ENCODE measurements at regions not wholly inside any gene's neighbourhood (a gene's known extent, or its start where the extent isn't known, plus 50 kb on each side); places are given as distances from the start of the nearest gene placed in this dataset.

DNA sequence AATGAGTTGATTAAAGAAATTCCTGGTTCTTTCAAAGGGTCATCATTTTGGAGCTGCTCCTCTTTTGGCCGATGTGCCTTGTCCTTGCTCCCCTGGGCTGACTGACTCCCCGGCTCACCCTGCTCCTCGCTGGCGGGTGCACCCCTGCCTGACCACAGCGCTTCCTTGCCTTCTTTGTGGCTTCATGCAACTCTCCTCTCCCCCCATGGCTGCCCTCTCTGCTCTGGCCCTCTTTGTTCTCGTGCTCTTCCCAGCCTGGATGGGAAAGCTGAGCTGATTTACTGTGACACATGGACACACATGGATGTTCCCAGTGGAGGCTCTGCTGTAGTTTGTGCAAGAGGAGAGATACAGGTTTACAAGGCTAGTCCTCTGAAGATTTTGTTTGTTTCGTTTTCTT lies 234.6 kb downstream of the HAUS1 start:
- TF ChIP-seq TCF4 (CRISPR knock-in tag; IDR thresholded peaks at IDR 0.05; ENCODE audit: borderline replicate concordance) = no peak
- no peak for TF ChIP-seq TOX (CRISPR knock-in tag; IDR thresholded peaks at IDR 0.05; ENCODE audit: borderline replicate concordance)
- TF ChIP-seq RARB (CRISPR knock-in tag; IDR thresholded peaks at IDR 0.05) = no peak
- TF ChIP-seq ARNTL (CRISPR knock-in tag; IDR thresholded peaks at IDR 0.05; ENCODE audit: borderline replicate concordance, low read depth) = no peak
- TF ChIP-seq ZNF8 (CRISPR knock-in tag; IDR thresholded peaks at IDR 0.05) = no peak
- TF ChIP-seq, protein P1, sequence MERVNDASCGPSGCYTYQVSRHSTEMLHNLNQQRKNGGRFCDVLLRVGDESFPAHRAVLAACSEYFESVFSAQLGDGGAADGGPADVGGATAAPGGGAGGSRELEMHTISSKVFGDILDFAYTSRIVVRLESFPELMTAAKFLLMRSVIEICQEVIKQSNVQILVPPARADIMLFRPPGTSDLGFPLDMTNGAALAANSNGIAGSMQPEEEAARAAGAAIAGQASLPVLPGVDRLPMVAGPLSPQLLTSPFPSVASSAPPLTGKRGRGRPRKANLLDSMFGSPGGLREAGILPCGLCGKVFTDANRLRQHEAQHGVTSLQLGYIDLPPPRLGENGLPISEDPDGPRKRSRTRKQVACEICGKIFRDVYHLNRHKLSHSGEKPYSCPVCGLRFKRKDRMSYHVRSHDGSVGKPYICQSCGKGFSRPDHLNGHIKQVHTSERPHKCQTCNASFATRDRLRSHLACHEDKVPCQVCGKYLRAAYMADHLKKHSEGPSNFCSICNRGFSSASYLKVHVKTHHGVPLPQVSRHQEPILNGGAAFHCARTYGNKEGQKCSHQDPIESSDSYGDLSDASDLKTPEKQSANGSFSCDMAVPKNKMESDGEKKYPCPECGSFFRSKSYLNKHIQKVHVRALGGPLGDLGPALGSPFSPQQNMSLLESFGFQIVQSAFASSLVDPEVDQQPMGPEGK (CRISPR knock-in tag; IDR thresholded peaks at IDR 0.05; ENCODE audit: borderline replicate concordance) = no peak
- TF ChIP-seq, protein P2, sequence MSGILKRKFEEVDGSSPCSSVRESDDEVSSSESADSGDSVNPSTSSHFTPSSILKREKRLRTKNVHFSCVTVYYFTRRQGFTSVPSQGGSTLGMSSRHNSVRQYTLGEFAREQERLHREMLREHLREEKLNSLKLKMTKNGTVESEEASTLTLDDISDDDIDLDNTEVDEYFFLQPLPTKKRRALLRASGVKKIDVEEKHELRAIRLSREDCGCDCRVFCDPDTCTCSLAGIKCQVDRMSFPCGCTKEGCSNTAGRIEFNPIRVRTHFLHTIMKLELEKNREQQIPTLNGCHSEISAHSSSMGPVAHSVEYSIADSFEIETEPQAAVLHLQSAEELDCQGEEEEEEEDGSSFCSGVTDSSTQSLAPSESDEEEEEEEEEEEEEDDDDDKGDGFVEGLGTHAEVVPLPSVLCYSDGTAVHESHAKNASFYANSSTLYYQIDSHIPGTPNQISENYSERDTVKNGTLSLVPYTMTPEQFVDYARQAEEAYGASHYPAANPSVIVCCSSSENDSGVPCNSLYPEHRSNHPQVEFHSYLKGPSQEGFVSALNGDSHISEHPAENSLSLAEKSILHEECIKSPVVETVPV (CRISPR knock-in tag; IDR thresholded peaks at IDR 0.05) = no peak
- TF ChIP-seq ZFP3 (CRISPR knock-in tag; IDR thresholded peaks at IDR 0.05) = no peak
- TF ChIP-seq CSDC2 (CRISPR knock-in tag; IDR thresholded peaks at IDR 0.05) = no peak
- TF ChIP-seq, protein P3, sequence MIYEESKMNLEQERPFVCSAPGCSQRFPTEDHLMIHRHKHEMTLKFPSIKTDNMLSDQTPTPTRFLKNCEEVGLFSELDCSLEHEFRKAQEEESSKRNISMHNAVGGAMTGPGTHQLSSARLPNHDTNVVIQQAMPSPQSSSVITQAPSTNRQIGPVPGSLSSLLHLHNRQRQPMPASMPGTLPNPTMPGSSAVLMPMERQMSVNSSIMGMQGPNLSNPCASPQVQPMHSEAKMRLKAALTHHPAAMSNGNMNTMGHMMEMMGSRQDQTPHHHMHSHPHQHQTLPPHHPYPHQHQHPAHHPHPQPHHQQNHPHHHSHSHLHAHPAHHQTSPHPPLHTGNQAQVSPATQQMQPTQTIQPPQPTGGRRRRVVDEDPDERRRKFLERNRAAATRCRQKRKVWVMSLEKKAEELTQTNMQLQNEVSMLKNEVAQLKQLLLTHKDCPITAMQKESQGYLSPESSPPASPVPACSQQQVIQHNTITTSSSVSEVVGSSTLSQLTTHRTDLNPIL (CRISPR knock-in tag; IDR thresholded peaks at IDR 0.05; ENCODE audit: low read depth) = no peak
- TF ChIP-seq ZNF70 (CRISPR knock-in tag; IDR thresholded peaks at IDR 0.05) = no peak
- TF ChIP-seq SNAI2 (CRISPR knock-in tag; IDR thresholded peaks at IDR 0.05) = no peak

Data from SK-N-SH treated with all-trans-retinoic acid at 6 μM for 48 hours (cell line).